ENCODE measurements at regions not wholly inside any gene's neighbourhood (a gene's known extent, or its start where the extent isn't known, plus 50 kb on each side); places are given as distances from the start of the nearest gene placed in this dataset.

- no peaks in the 10 kb centered on the region for H3K27me3 ChIP-seq (replicated peaks in 1 of 2; ENCODE audit: control insufficient read depth in 2 of 2, insufficient read depth in 2 of 2, low read length in 1 of 2)
- no peak overlapping the region for H2AFZ ChIP-seq (ENCODE audit: control insufficient read depth, low read depth, low read length)
- no peaks in the 10 kb centered on the region for H3K9me3 ChIP-seq (replicated peaks; ENCODE audit: control insufficient read depth, insufficient read depth, low read length)
- ATAC-seq, result no peak
- 10% methylated on average over 10 of the region's 10 CpGs for WGBS (ENCODE audit: insufficient coverage, insufficient replicate concordance, low lambda C conversion rate, missing lambda C conversion rate)
- CTCF ChIA-PET, result interaction anchor here (0.8 to 2.2 kb wide), 5 partner anchors 11 to 720 kb away, joined by 3 to 6 read pairs (median 3); no protein-coding TSS in a partner anchor
- BruUV-seq (replicated peaks), result no TSS peak
- RAD21 ChIA-PET (ENCODE audit: unreplicated experiment), result interaction anchor here (2.1 to 2.7 kb wide), 2 partner anchors 9 to 51 kb away, joined by 12 to 13 read pairs; no protein-coding TSS in a partner anchor
- no peak overlapping the region for H3K9ac ChIP-seq (ENCODE audit: control insufficient read depth, insufficient read depth, low read length)
- in situ Hi-C loops (cut with MboI) (no loop called here), intact Hi-C loops (cut with micrococcal nuclease; ENCODE audit: unreplicated experiment) (no loop called here)
- SMC1A ChIA-PET (ENCODE audit: uncharacterized antibody, unreplicated experiment), result interaction anchor here (1.0 to 2.9 kb wide), 10 partner anchors 9 to 67 kb away, joined by 3 to 15 read pairs (median 6); no protein-coding TSS in a partner anchor
- no peak for FAIRE-seq
- no peaks in the 10 kb centered on the region for H3K79me2 ChIP-seq (ENCODE audit: control insufficient read depth, insufficient read depth, low read length)
- no peaks in the 10 kb centered on the region for H3K4me1 ChIP-seq (ENCODE audit: control insufficient read depth, insufficient read depth, low read length)
- no peak overlapping the region for H3K27ac ChIP-seq (ENCODE audit: control insufficient read depth, insufficient read depth)
- no peak overlapping the region for H3K4me2 ChIP-seq (ENCODE audit: control insufficient read depth, insufficient read depth)
- TF ChIP-seq E2F4 (IDR thresholded peaks at IDR 0.05; ENCODE audit: low read depth, low read length), result no peak
- no peak for TF ChIP-seq PRDM15 (CRISPR knock-in tag; IDR thresholded peaks at IDR 0.05)
- no peak for TF ChIP-seq ATF7 (IDR thresholded peaks at IDR 0.05; ENCODE audit: low read depth)
- TF ChIP-seq SMC3 (IDR thresholded peaks at IDR 0.05; ENCODE audit: borderline replicate concordance, low read length), result no peak
- no peak for TF ChIP-seq NR2F1 (conservative IDR thresholded peaks at IDR 0.05)
- TF ChIP-seq PKNOX1 (IDR thresholded peaks at IDR 0.05), result no peak
- no peak for TF ChIP-seq SUZ12 (IDR thresholded peaks at IDR 0.05; ENCODE audit: unreplicated experiment)
- TF ChIP-seq MXI1 (IDR thresholded peaks at IDR 0.05; ENCODE audit: low read depth, low read length), result no peak
- no peak for TF ChIP-seq E2F8 (IDR thresholded peaks at IDR 0.05; ENCODE audit: low read depth, partially characterized antibody)
- no peak for DNase-seq (ENCODE audit: low read depth, low spot score)
- no peak overlapping the region for H3K4me3 ChIP-seq
- no peaks in the 10 kb centered on the region for H4K20me1 ChIP-seq (ENCODE audit: control insufficient read depth, insufficient read depth)
- POLR2A ChIA-PET, result interaction anchor here (0.5 kb wide), 1 partner anchor 1803 kb away, joined by 3 read pairs; no protein-coding TSS in a partner anchor
- H3K36me3 ChIP-seq (ENCODE audit: control insufficient read depth in 2 of 2, insufficient read depth in 2 of 2, low read length in 1 of 2), result no peaks in the 10 kb centered on the region
These were observed 1575.8 kb downstream of the STIM2 start for GRCh38 chr4:28436191-28437080.

Data from GM12878 (cell line).